Keratinocyte (primary cell): ENCODE measurements at regions not wholly inside any gene's neighbourhood (a gene's known extent, or its start where the extent isn't known, plus 50 kb on each side); places are given as distances from the start of the nearest gene placed in this dataset.

Experiments
- DNase-seq: peaks from one replicate; pipeline ENCODE4 v3.0.0-alpha.2; 2011; ENCODE audit warnings: low read depth, missing footprints, low spot score
- FAIRE-seq: peaks from 2 replicates; lab custom pipeline; 2011; peaks lifted over from hg19 to GRCh38; lab: Jason Lieb, UNC
- H2AFZ ChIP-seq: 2 replicates; pipeline ENCODE4 v1.6.0; 2012; ENCODE audit warnings: low read length, control low read depth, inconsistent platforms; ENCODE audit not compliant: control insufficient read depth
- H3K27ac ChIP-seq: 2 replicates; pipeline ENCODE4 v1.5.1; 2011; ENCODE audit warnings: low read length; ENCODE audit not compliant: control insufficient read depth, insufficient read depth
- H3K27me3 ChIP-seq: 3 replicates; pipeline ENCODE4 v1.6.0; 2011; ENCODE audit warnings: low read length; ENCODE audit not compliant: control insufficient read depth, insufficient read depth; ENCODE audit errors: extremely low read depth
- H3K36me3 ChIP-seq, 2 experiments: 2 replicates in 1 of 2; 3 replicates in 1 of 2; pipeline ENCODE4 v1.5.1; 2011; ENCODE audit warnings: low read length in 2 of 2, mild to moderate bottlenecking in 1 of 2; ENCODE audit not compliant: control insufficient read depth in 2 of 2, insufficient read depth in 2 of 2; ENCODE audit errors: extremely low read depth in 1 of 2
- H3K4me1 ChIP-seq: 3 replicates; pipeline ENCODE4 v1.5.1; 2011; ENCODE audit warnings: low read length; ENCODE audit not compliant: control insufficient read depth, insufficient read depth; ENCODE audit errors: extremely low read depth
- H3K4me2 ChIP-seq: 3 replicates; pipeline ENCODE4 v1.6.0; 2011; ENCODE audit warnings: low read depth, low read length; ENCODE audit not compliant: control insufficient read depth, insufficient read depth; ENCODE audit errors: extremely low read depth
- H3K4me3 ChIP-seq, 3 experiments: fragments of 200-600 bp in 1 of 3; sonication (generic) in 1 of 3; 2 replicates in 2 of 3; 3 replicates in 1 of 3; pipeline ENCODE4 v1.5.1; 2011 to 2016; ENCODE audit warnings: low read length in 3 of 3, mild to moderate bottlenecking in 3 of 3, control low read depth in 2 of 3, inconsistent platforms in 1 of 3, low read depth in 1 of 3, mixed read lengths in 1 of 3, mixed run types in 1 of 3, moderate library complexity in 1 of 3; ENCODE audit not compliant: control insufficient read depth in 2 of 3, insufficient read depth in 2 of 3; ENCODE audit errors: extremely low read depth in 1 of 3
- H3K79me2 ChIP-seq: 2 replicates; pipeline ENCODE4 v1.6.0; 2012; ENCODE audit warnings: low read length; ENCODE audit not compliant: control insufficient read depth, insufficient read depth
- H3K9ac ChIP-seq: 3 replicates; pipeline ENCODE4 v1.6.0; 2011; ENCODE audit warnings: low read length; ENCODE audit not compliant: control insufficient read depth, insufficient read depth; ENCODE audit errors: extremely low read depth
- H3K9me1 ChIP-seq: 3 replicates; pipeline ENCODE4 v1.6.0; 2011; ENCODE audit warnings: low read length; ENCODE audit not compliant: control insufficient read depth, insufficient read depth; ENCODE audit errors: extremely low read depth
- H3K9me3 ChIP-seq: 2 replicates; pipeline ENCODE4 v1.5.1; 2012; ENCODE audit warnings: low read depth, low read length; ENCODE audit not compliant: control insufficient read depth
- H4K20me1 ChIP-seq: 3 replicates; pipeline ENCODE4 v1.6.0; 2011; ENCODE audit warnings: low read length; ENCODE audit not compliant: control insufficient read depth, insufficient read depth; ENCODE audit errors: extremely low read depth
- EZH2 ChIP-seq: IDR thresholded peaks from one replicate; pipeline ENCODE4 v1.6.1; 2012; ENCODE audit warnings: inconsistent platforms, mild to moderate bottlenecking, low read length, moderate library complexity
- dilution Hi-C: fragments of 300-500 bp; cut with MboI; formaldehyde crosslinking; loops from one replicate; pipeline ENCODE4 v1.7.0; 2020; ENCODE audit warnings: low sequenced_read_pairs; ENCODE audit not compliant: extremely low pct_ligation_motif_present
- TF ChIP-seq, protein P1 (sequence below), 3 experiments: IDR thresholded peaks in 1 of 3; conservative IDR thresholded peaks in 1 of 3; optimal IDR thresholded peaks in 1 of 3; 2 replicates in 2 of 3; 3 replicates in 1 of 3; pipeline versions ENCODE3 to v1.5.1; 2011; ENCODE audit warnings: low read length in 3 of 3, mild to moderate bottlenecking in 3 of 3, moderate library complexity in 2 of 3, control low read depth in 1 of 3, inconsistent platforms in 1 of 3; ENCODE audit not compliant: insufficient read depth in 2 of 3; ENCODE audit errors: extremely low read depth in 1 of 3

GRCh38 chr14:85978582-85979250 lies 448.8 kb downstream of the FLRT2 start:
- H2AFZ ChIP-seq: no peak overlapping the region
- no peak overlapping the region for H3K4me3 ChIP-seq
- H3K4me2 ChIP-seq: no peak overlapping the region
- H3K36me3 ChIP-seq: no peaks in the 10 kb centered on the region
- no peak for TF ChIP-seq EZH2
- TF ChIP-seq, protein P1, sequence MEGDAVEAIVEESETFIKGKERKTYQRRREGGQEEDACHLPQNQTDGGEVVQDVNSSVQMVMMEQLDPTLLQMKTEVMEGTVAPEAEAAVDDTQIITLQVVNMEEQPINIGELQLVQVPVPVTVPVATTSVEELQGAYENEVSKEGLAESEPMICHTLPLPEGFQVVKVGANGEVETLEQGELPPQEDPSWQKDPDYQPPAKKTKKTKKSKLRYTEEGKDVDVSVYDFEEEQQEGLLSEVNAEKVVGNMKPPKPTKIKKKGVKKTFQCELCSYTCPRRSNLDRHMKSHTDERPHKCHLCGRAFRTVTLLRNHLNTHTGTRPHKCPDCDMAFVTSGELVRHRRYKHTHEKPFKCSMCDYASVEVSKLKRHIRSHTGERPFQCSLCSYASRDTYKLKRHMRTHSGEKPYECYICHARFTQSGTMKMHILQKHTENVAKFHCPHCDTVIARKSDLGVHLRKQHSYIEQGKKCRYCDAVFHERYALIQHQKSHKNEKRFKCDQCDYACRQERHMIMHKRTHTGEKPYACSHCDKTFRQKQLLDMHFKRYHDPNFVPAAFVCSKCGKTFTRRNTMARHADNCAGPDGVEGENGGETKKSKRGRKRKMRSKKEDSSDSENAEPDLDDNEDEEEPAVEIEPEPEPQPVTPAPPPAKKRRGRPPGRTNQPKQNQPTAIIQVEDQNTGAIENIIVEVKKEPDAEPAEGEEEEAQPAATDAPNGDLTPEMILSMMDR (optimal IDR thresholded peaks at IDR 0.05 in 1 of 3, IDR thresholded peaks at IDR 0.05 in 1 of 3, conservative IDR thresholded peaks at IDR 0.05 in 1 of 3; ENCODE audit: extremely low read depth in 1 of 3, insufficient read depth in 2 of 3, low read length in 3 of 3): no peak
- dilution Hi-C loops: no loop called here
- H3K4me1 ChIP-seq: no peaks in the 10 kb centered on the region
- no peaks in the 10 kb centered on the region for H3K9me1 ChIP-seq
- FAIRE-seq: no peak
- no peak overlapping the region for H3K27ac ChIP-seq
- no peak overlapping the region for H3K9ac ChIP-seq
- H4K20me1 ChIP-seq: no peaks in the 10 kb centered on the region
- no peaks in the 10 kb centered on the region for H3K9me3 ChIP-seq
- no peak for DNase-seq
- H3K79me2 ChIP-seq: no peaks in the 10 kb centered on the region
- no peaks in the 10 kb centered on the region for H3K27me3 ChIP-seq

GRCh38 chr14:85974602-85975001 lies 444.7 kb downstream of the FLRT2 start:
- Histone ChIP-seq H3K9ac (no peak overlapping the region), H3K9me3 (no peaks in the 10 kb centered on the region), H3K36me3 (no peaks in the 10 kb centered on the region), H3K79me2 (no peaks in the 10 kb centered on the region), H3K4me2 (no peak overlapping the region), H3K27me3 (no peaks in the 10 kb centered on the region), H2AFZ (no peak overlapping the region), H3K27ac (no peak overlapping the region), H3K4me1 (no peaks in the 10 kb centered on the region), H4K20me1 (no peaks in the 10 kb centered on the region), H3K4me3 (no peak overlapping the region), H3K9me1 (no peaks in the 10 kb centered on the region)
- DNase-seq: no peak
- TF ChIP-seq, protein P1 (optimal IDR thresholded peaks at IDR 0.05 in 1 of 3, IDR thresholded peaks at IDR 0.05 in 1 of 3, conservative IDR thresholded peaks at IDR 0.05 in 1 of 3; ENCODE audit: extremely low read depth in 1 of 3, insufficient read depth in 2 of 3, low read length in 3 of 3): no peak
- no peak for TF ChIP-seq EZH2
- dilution Hi-C loops: no loop called here
- FAIRE-seq: no peak
